Calu3 (cell line): ENCODE measurements at regions not wholly inside any gene's neighbourhood (a gene's known extent, or its start where the extent isn't known, plus 50 kb on each side); places are given as distances from the start of the nearest gene placed in this dataset.
"Not testable (repeated sequence)": the region's sequence is repeated elsewhere in the genome, so short reads cannot be mapped to it uniquely, and the experiment has no call there.

Experiments
- BruUV-seq: library from RNA; stranded (reverse); fragments of 400-500 nt; replicated peaks from 2 replicates; lab custom pipeline; 2021; lab: Mats Ljungman, UMichigan
- CTCF ChIA-PET: fragments of 300-600 bp; sonication (Branson Sonifier 250); formaldehyde crosslinking; loops from one replicate; lab custom pipeline; 2022; ENCODE audit warnings: antibody characterized with exemption; lab: Charles Lee
- DNase-seq: peaks from one replicate; pipeline ENCODE4 v3.0.0; 2022
- H3K27ac Mint-ChIP-seq: one replicate; pipeline ENCODE4 v1.8.0; 2022; ENCODE audit warnings: mixed read lengths; ENCODE audit not compliant: unreplicated experiment
- H3K27me3 Mint-ChIP-seq: one replicate; pipeline ENCODE4 v1.8.0; 2022; ENCODE audit warnings: mixed read lengths; ENCODE audit not compliant: unreplicated experiment
- H3K36me3 Mint-ChIP-seq: one replicate; pipeline ENCODE4 v1.8.0; 2022; ENCODE audit warnings: mild to moderate bottlenecking, moderate library complexity, mixed read lengths; ENCODE audit not compliant: insufficient read depth, unreplicated experiment
- H3K4me1 Mint-ChIP-seq: one replicate; pipeline ENCODE4 v1.8.0; 2022; ENCODE audit warnings: mild to moderate bottlenecking, low read depth, mixed read lengths; ENCODE audit not compliant: unreplicated experiment
- H3K4me3 Mint-ChIP-seq: one replicate; pipeline ENCODE4 v1.8.0; 2022; ENCODE audit warnings: mild to moderate bottlenecking, low read depth, moderate library complexity, mixed read lengths; ENCODE audit not compliant: unreplicated experiment
- H3K9me3 Mint-ChIP-seq: one replicate; pipeline ENCODE4 v1.8.0; 2022; ENCODE audit warnings: low read depth, mixed read lengths; ENCODE audit not compliant: unreplicated experiment
- intact Hi-C: fragments of 100-400 bp; cut with micrococcal nuclease; formaldehyde crosslinking; loops from one replicate; pipeline ENCODE4 v1.10.0; 2022; ENCODE audit not compliant: unreplicated experiment
- TF ChIP-seq, protein P1 (sequence below): fragments of 200-600 bp; IDR thresholded peaks from one replicate; pipeline ENCODE4 v1.8.0; 2022; ENCODE audit warnings: antibody characterized with exemption; ENCODE audit not compliant: unreplicated experiment

DNA sequence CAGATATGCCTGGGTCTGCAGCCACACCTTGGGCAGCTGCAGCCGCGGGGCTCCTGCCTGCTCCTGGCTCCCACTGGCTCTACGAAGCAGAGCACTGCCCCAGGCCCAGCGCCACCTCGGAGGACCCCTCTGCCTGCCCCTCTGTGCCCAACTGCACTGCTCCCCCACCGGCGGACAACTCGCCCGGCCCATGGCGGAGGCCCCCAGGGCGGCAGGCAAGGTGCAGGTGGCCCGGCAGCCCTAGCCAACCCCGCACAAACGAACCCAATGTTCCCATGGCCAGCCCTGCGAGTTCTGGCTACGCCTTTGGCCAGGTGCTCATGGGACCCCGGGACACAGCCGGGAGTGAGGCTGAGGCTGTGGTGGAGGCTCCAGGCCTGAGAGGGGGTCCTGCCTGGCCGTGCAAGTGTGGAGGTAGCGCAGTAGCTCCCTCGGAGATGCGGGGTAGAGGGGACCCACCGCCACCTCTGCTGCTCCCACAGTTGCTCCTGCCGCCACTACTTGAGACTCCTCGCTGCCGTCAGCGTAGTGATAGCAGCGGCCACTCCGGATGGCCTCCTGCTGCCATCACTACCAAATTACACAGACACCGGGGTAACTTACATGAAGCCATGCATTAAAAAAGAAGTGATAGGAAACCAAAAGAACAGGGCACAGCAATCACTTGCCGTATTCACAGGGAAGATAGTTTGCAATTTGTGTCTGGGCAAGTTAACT, 97.3 kb upstream of the SP4 start:
- H3K4me3 Mint-ChIP-seq, result no peak overlapping the region
- no peaks in the 10 kb centered on the region for H3K36me3 Mint-ChIP-seq
- DNase-seq, result no peak
- CTCF ChIA-PET, result no interaction called here
- no peaks in the 10 kb centered on the region for H3K4me1 Mint-ChIP-seq
- intact Hi-C loops, result no loop called here
- H3K9me3 Mint-ChIP-seq, result no peaks in the 10 kb centered on the region
- no TSS peak for BruUV-seq
- H3K27me3 Mint-ChIP-seq, result no peaks in the 10 kb centered on the region
- H3K27ac Mint-ChIP-seq, result no peak overlapping the region
- TF ChIP-seq, protein P1, sequence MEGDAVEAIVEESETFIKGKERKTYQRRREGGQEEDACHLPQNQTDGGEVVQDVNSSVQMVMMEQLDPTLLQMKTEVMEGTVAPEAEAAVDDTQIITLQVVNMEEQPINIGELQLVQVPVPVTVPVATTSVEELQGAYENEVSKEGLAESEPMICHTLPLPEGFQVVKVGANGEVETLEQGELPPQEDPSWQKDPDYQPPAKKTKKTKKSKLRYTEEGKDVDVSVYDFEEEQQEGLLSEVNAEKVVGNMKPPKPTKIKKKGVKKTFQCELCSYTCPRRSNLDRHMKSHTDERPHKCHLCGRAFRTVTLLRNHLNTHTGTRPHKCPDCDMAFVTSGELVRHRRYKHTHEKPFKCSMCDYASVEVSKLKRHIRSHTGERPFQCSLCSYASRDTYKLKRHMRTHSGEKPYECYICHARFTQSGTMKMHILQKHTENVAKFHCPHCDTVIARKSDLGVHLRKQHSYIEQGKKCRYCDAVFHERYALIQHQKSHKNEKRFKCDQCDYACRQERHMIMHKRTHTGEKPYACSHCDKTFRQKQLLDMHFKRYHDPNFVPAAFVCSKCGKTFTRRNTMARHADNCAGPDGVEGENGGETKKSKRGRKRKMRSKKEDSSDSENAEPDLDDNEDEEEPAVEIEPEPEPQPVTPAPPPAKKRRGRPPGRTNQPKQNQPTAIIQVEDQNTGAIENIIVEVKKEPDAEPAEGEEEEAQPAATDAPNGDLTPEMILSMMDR, result no peak

DNA sequence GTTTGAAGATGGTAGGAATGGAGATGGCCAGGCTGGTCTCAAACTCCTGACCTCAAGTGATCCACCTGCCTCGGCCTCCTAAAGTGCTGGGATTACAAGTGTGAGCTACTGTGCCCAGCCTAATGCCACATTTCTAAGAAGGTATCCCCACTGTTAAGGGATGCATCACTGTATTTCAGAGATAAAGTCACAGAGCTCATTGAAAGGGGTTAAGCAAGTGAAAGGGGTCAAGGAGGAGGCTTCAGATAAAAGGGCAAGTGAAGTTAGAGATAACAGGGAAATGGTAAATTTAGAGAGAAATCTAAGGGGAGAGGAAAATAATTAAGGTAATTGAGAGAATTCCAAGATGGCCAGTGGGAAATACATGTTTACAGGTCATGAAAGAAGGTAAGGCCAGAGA, 93.0 kb upstream of the SP4 start:
- CTCF ChIA-PET, result no interaction called here

GRCh38 chr7:21336743-21337142, 91.1 kb upstream of the SP4 start:
- Mint-ChIP-seq H3K4me1 (no peaks in the 10 kb centered on the region), H3K36me3 (no peaks in the 10 kb centered on the region), H3K27me3 (peaks cover 3% of the 10 kb centered on the region), H3K4me3 (no peak overlapping the region), H3K27ac (no peak overlapping the region), H3K9me3 (no peaks in the 10 kb centered on the region)
- no peak for DNase-seq
- TF ChIP-seq, protein P1, result no peak
- no TSS peak for BruUV-seq
- intact Hi-C loops, result no loop called here
- CTCF ChIA-PET, result no interaction called here

More for the DNA sequence above, 93.0 kb upstream of the SP4 start:
- BruUV-seq, result no TSS peak
- intact Hi-C loops, result no loop called here
- DNase-seq, result no peak
- TF ChIP-seq, protein P1, result no peak
- Mint-ChIP-seq H3K27me3 (no peaks in the 10 kb centered on the region), H3K27ac (no peak overlapping the region), H3K36me3 (no peaks in the 10 kb centered on the region), H3K4me3 (no peak overlapping the region), H3K9me3 (no peaks in the 10 kb centered on the region), H3K4me1 (no peaks in the 10 kb centered on the region)

DNA sequence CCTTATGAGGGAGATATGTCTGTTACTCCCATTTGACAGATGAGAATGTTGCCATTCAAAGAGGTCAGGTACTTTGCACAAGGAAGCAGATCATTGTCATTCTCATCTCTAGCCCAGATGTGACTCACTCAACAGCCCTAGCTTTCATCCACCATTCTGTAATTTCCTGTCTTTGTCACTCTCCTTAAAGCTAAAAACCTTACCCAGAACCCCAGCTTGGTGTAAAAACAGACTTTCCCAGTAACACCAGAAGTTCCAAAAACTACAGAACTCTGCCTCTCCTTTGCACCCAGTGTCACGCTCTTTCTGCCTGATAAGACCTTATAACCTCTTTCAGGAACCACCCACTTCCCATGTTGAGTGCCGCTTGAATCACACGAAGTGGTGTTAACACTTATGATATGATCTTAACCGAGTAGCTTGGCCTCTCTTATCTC, 89.1 kb upstream of the SP4 start:
- Mint-ChIP-seq H3K27me3 (peaks cover 23% of the 10 kb centered on the region), H3K36me3 (no peaks in the 10 kb centered on the region), H3K9me3 (no peaks in the 10 kb centered on the region), H3K4me1 (no peaks in the 10 kb centered on the region), H3K4me3 (no peak overlapping the region), H3K27ac (no peak overlapping the region)
- intact Hi-C loops, result no loop called here
- CTCF ChIA-PET, result no interaction called here
- no peak for DNase-seq
- BruUV-seq, result no TSS peak
- TF ChIP-seq, protein P1, result no peak

GRCh38 chr7:21344900-21345299, 83.0 kb upstream of the SP4 start:
- H3K4me3 Mint-ChIP-seq, H3K4me1 Mint-ChIP-seq, BruUV-seq, H3K27ac Mint-ChIP-seq, intact Hi-C loops, H3K9me3 Mint-ChIP-seq, H3K36me3 Mint-ChIP-seq: not testable (repeated sequence)
- CTCF ChIA-PET, result interaction anchor here (0.6 kb wide), 1 partner anchor 576 kb away, joined by 3 read pairs; no protein-coding TSS in a partner anchor
- peaks cover 31% of the 10 kb centered on the region for H3K27me3 Mint-ChIP-seq
- DNase-seq, result peak; percentile 23
